ENCODE measurements at regions not wholly inside any gene's neighbourhood (a gene's known extent, or its start where the extent isn't known, plus 50 kb on each side); places are given as distances from the start of the nearest gene placed in this dataset.

DNA sequence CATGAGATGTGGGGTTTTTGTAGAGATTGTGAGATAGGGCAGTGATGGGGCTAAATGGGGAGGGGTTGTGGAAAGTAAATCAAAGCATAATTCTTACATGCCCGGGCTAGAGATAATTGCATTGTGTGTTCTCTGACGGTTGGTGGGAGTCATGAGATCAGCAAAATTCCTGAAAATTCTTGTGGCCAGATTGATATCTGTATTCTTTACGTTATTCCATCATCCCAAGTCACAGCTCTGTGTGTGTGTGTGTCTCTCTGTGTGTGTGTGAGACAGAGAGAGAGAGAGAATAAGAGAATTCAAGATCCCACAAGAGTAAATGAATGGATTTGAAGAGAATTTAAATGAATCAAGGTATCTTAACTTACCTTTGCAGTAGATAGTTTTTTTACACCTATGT is 138.6 kb upstream of the ARHGAP20 start:
- no peak for TF ChIP-seq EP300 (IDR thresholded peaks at IDR 0.05)
- TF ChIP-seq, protein P1, sequence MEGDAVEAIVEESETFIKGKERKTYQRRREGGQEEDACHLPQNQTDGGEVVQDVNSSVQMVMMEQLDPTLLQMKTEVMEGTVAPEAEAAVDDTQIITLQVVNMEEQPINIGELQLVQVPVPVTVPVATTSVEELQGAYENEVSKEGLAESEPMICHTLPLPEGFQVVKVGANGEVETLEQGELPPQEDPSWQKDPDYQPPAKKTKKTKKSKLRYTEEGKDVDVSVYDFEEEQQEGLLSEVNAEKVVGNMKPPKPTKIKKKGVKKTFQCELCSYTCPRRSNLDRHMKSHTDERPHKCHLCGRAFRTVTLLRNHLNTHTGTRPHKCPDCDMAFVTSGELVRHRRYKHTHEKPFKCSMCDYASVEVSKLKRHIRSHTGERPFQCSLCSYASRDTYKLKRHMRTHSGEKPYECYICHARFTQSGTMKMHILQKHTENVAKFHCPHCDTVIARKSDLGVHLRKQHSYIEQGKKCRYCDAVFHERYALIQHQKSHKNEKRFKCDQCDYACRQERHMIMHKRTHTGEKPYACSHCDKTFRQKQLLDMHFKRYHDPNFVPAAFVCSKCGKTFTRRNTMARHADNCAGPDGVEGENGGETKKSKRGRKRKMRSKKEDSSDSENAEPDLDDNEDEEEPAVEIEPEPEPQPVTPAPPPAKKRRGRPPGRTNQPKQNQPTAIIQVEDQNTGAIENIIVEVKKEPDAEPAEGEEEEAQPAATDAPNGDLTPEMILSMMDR (IDR thresholded peaks at IDR 0.05), result no peak

Measured in suprapubic skin (tissue), 3 donors.